ENCODE measurements at regions not wholly inside any gene's neighbourhood (a gene's known extent, or its start where the extent isn't known, plus 50 kb on each side); places are given as distances from the start of the nearest gene placed in this dataset.

DNA sequence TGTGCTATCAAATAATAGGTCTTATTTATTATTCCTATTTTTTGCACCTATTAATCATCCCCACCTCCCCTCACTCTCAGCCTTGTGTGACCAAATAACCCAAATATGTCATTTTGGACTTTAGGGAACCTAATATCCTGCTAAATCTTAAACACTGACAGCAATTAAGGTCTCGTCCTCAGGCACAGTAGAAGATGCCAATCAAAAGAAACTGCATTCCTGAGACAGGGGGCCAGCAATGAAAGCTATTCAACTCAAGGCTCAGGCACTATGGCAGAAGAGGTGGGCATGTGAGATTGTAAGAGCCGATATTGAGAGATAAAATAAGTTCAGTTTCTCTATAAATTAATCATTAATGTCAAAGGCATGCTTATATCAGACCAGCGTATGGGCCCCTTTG is 1437.7 kb upstream of the PCDH9 start:
- TF ChIP-seq RAD21 (conservative IDR thresholded peaks at IDR 0.05 in 1 of 2, IDR thresholded peaks at IDR 0.05 in 1 of 2) (no peak), POLR2A (IDR thresholded peaks at IDR 0.05; ENCODE audit: low read length) (no peak), CTCF (IDR thresholded peaks at IDR 0.05) (no peak), ESRRA (IDR thresholded peaks at IDR 0.05; ENCODE audit: borderline replicate concordance, low read length) (no peak)
- TF ChIP-seq, protein P1, sequence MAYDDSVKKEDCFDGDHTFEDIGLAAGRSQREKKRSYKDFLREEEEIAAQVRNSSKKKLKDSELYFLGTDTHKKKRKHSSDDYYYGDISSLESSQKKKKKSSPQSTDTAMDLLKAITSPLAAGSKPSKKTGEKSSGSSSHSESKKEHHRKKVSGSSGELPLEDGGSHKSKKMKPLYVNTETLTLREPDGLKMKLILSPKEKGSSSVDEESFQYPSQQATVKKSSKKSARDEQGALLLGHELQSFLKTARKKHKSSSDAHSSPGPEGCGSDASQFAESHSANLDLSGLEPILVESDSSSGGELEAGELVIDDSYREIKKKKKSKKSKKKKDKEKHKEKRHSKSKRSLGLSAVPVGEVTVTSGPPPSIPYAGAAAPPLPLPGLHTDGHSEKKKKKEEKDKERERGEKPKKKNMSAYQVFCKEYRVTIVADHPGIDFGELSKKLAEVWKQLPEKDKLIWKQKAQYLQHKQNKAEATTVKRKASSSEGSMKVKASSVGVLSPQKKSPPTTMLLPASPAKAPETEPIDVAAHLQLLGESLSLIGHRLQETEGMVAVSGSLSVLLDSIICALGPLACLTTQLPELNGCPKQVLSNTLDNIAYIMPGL (CRISPR knock-in tag; IDR thresholded peaks at IDR 0.05; ENCODE audit: borderline replicate concordance) = no peak
